Skeletal muscle tissue (tissue), 3 donors: ENCODE measurements at regions not wholly inside any gene's neighbourhood (a gene's known extent, or its start where the extent isn't known, plus 50 kb on each side); places are given as distances from the start of the nearest gene placed in this dataset.

Source experiments
- H3K27ac ChIP-seq: one replicate; pipeline ENCODE4 v1.7.0; 2013; ENCODE audit warnings: mild to moderate bottlenecking, low read depth, low read length, inconsistent platforms
- H3K27me3 ChIP-seq, 3 donors: one replicate each; pipeline ENCODE4 v1.7.0; 2013; ENCODE audit warnings: low read length in 3 of 3; ENCODE audit not compliant: control insufficient read depth in 3 of 3, insufficient read depth in 3 of 3
- H3K36me3 ChIP-seq, 3 donors: one replicate each; pipeline ENCODE4 v1.7.0; 2013; ENCODE audit warnings: low read length in 3 of 3; ENCODE audit not compliant: control insufficient read depth in 3 of 3, insufficient read depth in 3 of 3
- H3K4me1 ChIP-seq, 3 donors: one replicate each; pipeline ENCODE4 v1.7.0; 2013; ENCODE audit warnings: low read length in 3 of 3, mild to moderate bottlenecking in 3 of 3; ENCODE audit not compliant: control insufficient read depth in 3 of 3, insufficient read depth in 3 of 3
- H3K4me3 ChIP-seq, 3 donors: one replicate each; pipeline ENCODE4 v1.7.0; 2013; ENCODE audit warnings: low read length in 3 of 3
- H3K9ac ChIP-seq, 3 donors: one replicate each; pipeline ENCODE4 v1.7.0; 2013; ENCODE audit warnings: low read length in 3 of 3, mild to moderate bottlenecking in 3 of 3, moderate library complexity in 2 of 3, low read depth in 1 of 3
- H3K9me3 ChIP-seq, 3 donors: one replicate each; pipeline ENCODE4 v1.7.0; 2013; ENCODE audit warnings: low read length in 3 of 3; ENCODE audit not compliant: control insufficient read depth in 3 of 3
- donor health status: Osteomylitis.

- H3K4me1 ChIP-seq: no peaks in the 10 kb centered on the region
- H3K4me3 ChIP-seq: no peak overlapping the region
- no peaks in the 10 kb centered on the region for H3K36me3 ChIP-seq
- no peak overlapping the region for H3K9ac ChIP-seq
- no peaks in the 10 kb centered on the region for H3K27me3 ChIP-seq
- H3K27ac ChIP-seq: no peak overlapping the region
- H3K9me3 ChIP-seq: no peaks in the 10 kb centered on the region
These were observed 257.3 kb downstream of the OGFRL1 start for GRCh38 chr6:71545905-71546304.

GRCh38 chr6:71551798-71552197 is 263.2 kb downstream of the OGFRL1 start:
- no peaks in the 10 kb centered on the region for H3K4me1 ChIP-seq
- peaks cover 0 to 5% (median 3%) of the 10 kb centered on the region in 3 donors for H3K9me3 ChIP-seq
- H3K4me3 ChIP-seq: no peak overlapping the region
- no peaks in the 10 kb centered on the region for H3K36me3 ChIP-seq
- no peak overlapping the region for H3K27ac ChIP-seq
- no peak overlapping the region for H3K9ac ChIP-seq
- H3K27me3 ChIP-seq: no peaks in the 10 kb centered on the region

GRCh38 chr6:71556141-71556540 is 267.5 kb downstream of the OGFRL1 start:
- Histone ChIP-seq H3K9me3 (peaks cover 3 to 10% (median 6%) of the 10 kb centered on the region in 3 donors), H3K4me3 (no peak overlapping the region), H3K4me1 (no peaks in the 10 kb centered on the region), H3K36me3 (no peaks in the 10 kb centered on the region), H3K9ac (no peak overlapping the region), H3K27ac (no peak overlapping the region), H3K27me3 (no peaks in the 10 kb centered on the region)

- Histone ChIP-seq H3K9me3 (peaks cover 3 to 10% (median 6%) of the 10 kb centered on the region in 3 donors), H3K36me3 (no peaks in the 10 kb centered on the region), H3K4me3 (no peak overlapping the region), H3K27me3 (no peaks in the 10 kb centered on the region), H3K9ac (no peak overlapping the region), H3K27ac (no peak overlapping the region), H3K4me1 (no peaks in the 10 kb centered on the region)
These were observed 270.4 kb downstream of the OGFRL1 start for GRCh38 chr6:71558974-71559373.

- no peak overlapping the region for H3K27ac ChIP-seq
- H3K9me3 ChIP-seq: no peaks in the 10 kb centered on the region
- H3K4me1 ChIP-seq: no peaks in the 10 kb centered on the region
- no peak overlapping the region for H3K4me3 ChIP-seq
- H3K27me3 ChIP-seq: no peaks in the 10 kb centered on the region
- H3K9ac ChIP-seq: no peak overlapping the region
- no peaks in the 10 kb centered on the region for H3K36me3 ChIP-seq
These were observed 279.0 kb downstream of the OGFRL1 start for GRCh38 chr6:71567562-71567961.

GRCh38 chr6:71577766-71578165 is 289.2 kb downstream of the OGFRL1 start:
- Histone ChIP-seq H3K27ac (no peak overlapping the region), H3K4me3 (no peak overlapping the region), H3K9ac (no peak overlapping the region), H3K36me3 (no peaks in the 10 kb centered on the region), H3K27me3 (no peaks in the 10 kb centered on the region), H3K9me3 (no peaks in the 10 kb centered on the region), H3K4me1 (no peaks in the 10 kb centered on the region)

GRCh38 chr6:71579902-71580301 is 291.3 kb downstream of the OGFRL1 start:
- no peaks in the 10 kb centered on the region for H3K4me1 ChIP-seq

GRCh38 chr6:71582820-71583219 is 294.2 kb downstream of the OGFRL1 start:
- H3K9ac ChIP-seq: no peak overlapping the region
- no peak overlapping the region for H3K4me3 ChIP-seq
- no peaks in the 10 kb centered on the region for H3K36me3 ChIP-seq
- H3K4me1 ChIP-seq: no peaks in the 10 kb centered on the region
- H3K27me3 ChIP-seq: no peaks in the 10 kb centered on the region
- H3K27ac ChIP-seq: no peak overlapping the region
- no peaks in the 10 kb centered on the region for H3K9me3 ChIP-seq

More at GRCh38 chr6:71579902-71580301, 291.3 kb downstream of the OGFRL1 start:
- Histone ChIP-seq H3K27ac (no peak overlapping the region), H3K9ac (no peak overlapping the region), H3K9me3 (no peaks in the 10 kb centered on the region), H3K4me3 (no peak overlapping the region), H3K27me3 (no peaks in the 10 kb centered on the region), H3K36me3 (no peaks in the 10 kb centered on the region)

- no peak overlapping the region for H3K4me3 ChIP-seq
- H3K36me3 ChIP-seq: no peaks in the 10 kb centered on the region
- peaks cover 0 to 5% (median 0%) of the 10 kb centered on the region in 3 donors for H3K27me3 ChIP-seq
- no peaks in the 10 kb centered on the region for H3K9me3 ChIP-seq
- no peaks in the 10 kb centered on the region for H3K4me1 ChIP-seq
- no peak overlapping the region for H3K27ac ChIP-seq
- no peak overlapping the region for H3K9ac ChIP-seq
These were observed 296.3 kb downstream of the OGFRL1 start for GRCh38 chr6:71584712-71585436.

GRCh38 chr6:71585472-71585871 is 296.9 kb downstream of the OGFRL1 start:
- Histone ChIP-seq H3K9ac (no peak overlapping the region), H3K9me3 (no peaks in the 10 kb centered on the region), H3K4me3 (no peak overlapping the region), H3K4me1 (no peaks in the 10 kb centered on the region), H3K27ac (no peak overlapping the region), H3K27me3 (peaks cover 0 to 5% (median 0%) of the 10 kb centered on the region in 3 donors), H3K36me3 (no peaks in the 10 kb centered on the region)
